NCI-H187 (cell line): ENCODE measurements at regions not wholly inside any gene's neighbourhood (a gene's known extent, or its start where the extent isn't known, plus 50 kb on each side); places are given as distances from the start of the nearest gene placed in this dataset.
"Not testable (repeated sequence)": the region's sequence is repeated elsewhere in the genome, so short reads cannot be mapped to it uniquely, and the experiment has no call there.

Experiments
- DNase-seq, 2 experiments: peaks; one replicate each; lab custom pipeline; 2025; lab: John Stamatoyannopoulos, UW

- no peak for DNase-seq
These were observed 72.2 kb upstream of the SLC25A33 start for GRCh38 chr1:9466780-9467758.

- DNase-seq, result not testable (repeated sequence)
These were observed 69.4 kb upstream of the SLC25A33 start for GRCh38 chr1:9469882-9470281.

- DNase-seq, result no peak
These were observed 67.6 kb upstream of the SLC25A33 start for GRCh38 chr1:9471679-9472078.

GRCh38 chr1:9472386-9473031 is 66.8 kb upstream of the SLC25A33 start:
- no peak for DNase-seq

GRCh38 chr1:9473032-9473807 is 66.0 kb upstream of the SLC25A33 start:
- peak; percentile 61 to 66 for DNase-seq

- DNase-seq, result no peak
These were observed 64.1 kb upstream of the SLC25A33 start for GRCh38 chr1:9475061-9475627.

- no peak for DNase-seq
These were observed 62.3 kb upstream of the SLC25A33 start for GRCh38 chr1:9476790-9477463.

GRCh38 chr1:9477535-9477934 is 61.7 kb upstream of the SLC25A33 start:
- no peak for DNase-seq

- no peak for DNase-seq
These were observed 61.2 kb upstream of the SLC25A33 start for GRCh38 chr1:9478021-9478420.

- DNase-seq, result no peak
These were observed 58.2 kb upstream of the SLC25A33 start for GRCh38 chr1:9481048-9481447.

- no peak for DNase-seq
These were observed 56.9 kb upstream of the SLC25A33 start for GRCh38 chr1:9482403-9482802.

GRCh38 chr1:9482816-9483572 is 56.3 kb upstream of the SLC25A33 start:
- no peak for DNase-seq

GRCh38 chr1:9486466-9487140 is 52.7 kb upstream of the SLC25A33 start:
- DNase-seq, result no peak
